HG03139 (cell line): ENCODE measurements at regions not wholly inside any gene's neighbourhood (a gene's known extent, or its start where the extent isn't known, plus 50 kb on each side); places are given as distances from the start of the nearest gene placed in this dataset.

Source experiments
- ATAC-seq: cut with Tn5 transposase; IDR thresholded peaks from one replicate; pipeline ENCODE4 v1.9.1; 2021; ENCODE audit not compliant: unreplicated experiment

GRCh38 chr14:22513066-22513812, 75.8 kb downstream of the DAD1 start:
- ATAC-seq = no peak

- no peak for ATAC-seq
These were observed 76.8 kb downstream of the DAD1 start for GRCh38 chr14:22512106-22512814.

DNA sequence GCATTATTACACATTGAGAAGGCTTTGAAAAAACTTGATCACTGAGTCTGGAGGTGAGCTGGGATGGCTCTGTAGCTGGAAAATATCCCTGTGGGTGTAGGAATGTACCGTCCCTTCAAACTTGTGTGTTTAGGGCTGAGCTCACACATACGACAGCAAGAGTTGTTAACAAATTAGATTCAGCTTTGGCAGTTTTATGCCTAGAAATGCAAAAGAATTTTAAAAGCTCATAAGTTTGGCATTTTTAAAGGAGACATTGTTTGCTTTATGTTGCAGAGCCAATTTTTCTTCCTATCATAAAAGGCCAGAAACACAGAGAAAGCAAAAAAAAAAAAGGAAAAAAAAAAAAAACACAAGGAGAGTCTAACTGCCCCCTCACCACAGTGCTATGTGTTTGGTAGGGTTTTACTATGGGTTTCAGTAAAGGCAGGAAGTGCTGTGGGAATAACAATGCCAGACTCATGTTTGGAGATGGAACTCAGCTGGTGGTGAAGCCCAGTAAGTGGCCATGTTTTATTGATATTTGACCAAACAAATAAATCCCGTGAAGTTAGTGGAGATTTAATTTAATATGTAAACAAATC, 78.4 kb downstream of the DAD1 start:
- no peak for ATAC-seq

DNA sequence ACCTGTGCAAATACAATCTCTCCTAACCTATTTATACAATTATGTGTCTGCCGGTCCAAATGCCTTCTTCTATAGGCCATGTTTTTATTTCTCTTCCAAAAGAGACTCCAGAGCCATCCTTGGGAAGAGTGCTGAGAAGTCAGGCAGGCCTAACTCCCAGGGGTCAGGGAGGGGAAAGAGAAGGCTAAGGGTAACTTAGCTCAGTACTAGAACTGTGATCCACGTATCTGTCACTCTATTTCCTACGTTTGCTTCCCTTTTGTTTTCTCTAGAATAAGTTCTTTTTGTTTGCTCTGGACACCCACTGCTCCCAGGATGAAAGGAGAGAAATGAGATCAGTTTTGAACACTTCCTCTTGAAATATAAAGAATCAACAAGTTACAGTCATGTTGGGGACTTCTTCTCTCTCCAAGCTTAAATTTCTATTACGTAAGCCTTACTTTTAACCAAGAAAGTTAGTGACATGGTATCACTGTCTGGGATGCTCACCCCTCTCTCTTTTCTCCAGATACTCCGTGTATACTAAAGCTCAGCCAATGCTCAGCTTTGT, 79.2 kb downstream of the DAD1 start:
- ATAC-seq = no peak

GRCh38 chr14:22509036-22509709, 79.9 kb downstream of the DAD1 start:
- no peak for ATAC-seq

- ATAC-seq = no peak
These were observed 80.4 kb downstream of the DAD1 start for GRCh38 chr14:22508662-22509035.

- no peak for ATAC-seq
These were observed 80.9 kb downstream of the DAD1 start for GRCh38 chr14:22508150-22508457.

DNA sequence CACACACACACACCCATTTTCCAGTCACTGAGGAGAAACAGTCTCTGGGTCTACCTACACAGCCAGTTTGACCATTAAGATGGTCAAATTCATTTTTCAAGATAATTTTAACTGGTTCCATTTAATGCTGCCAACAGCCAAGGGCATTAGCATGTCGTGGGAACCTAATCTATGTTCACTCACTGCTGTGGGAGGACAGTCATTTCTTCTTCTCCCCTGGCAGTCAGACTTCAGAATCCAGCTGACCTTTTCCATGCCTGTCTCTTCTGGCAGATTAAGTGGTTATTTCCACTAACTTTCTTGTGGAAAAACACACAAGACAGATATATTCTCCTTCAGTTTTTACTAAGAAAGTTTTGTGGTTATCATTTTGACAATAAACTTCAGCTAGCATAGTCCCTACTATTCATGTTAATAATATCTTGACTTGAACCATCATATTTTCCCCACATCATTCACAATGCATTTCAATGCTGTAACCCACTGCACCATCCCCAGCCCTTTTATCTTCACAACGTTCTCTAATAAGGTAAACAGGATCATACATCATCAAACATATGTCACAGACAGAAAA, 82.2 kb downstream of the DAD1 start:
- no peak for ATAC-seq

GRCh38 chr14:22506378-22506710, 82.7 kb downstream of the DAD1 start:
- no peak for ATAC-seq

GRCh38 chr14:22505697-22506377, 83.2 kb downstream of the DAD1 start:
- no peak for ATAC-seq

DNA sequence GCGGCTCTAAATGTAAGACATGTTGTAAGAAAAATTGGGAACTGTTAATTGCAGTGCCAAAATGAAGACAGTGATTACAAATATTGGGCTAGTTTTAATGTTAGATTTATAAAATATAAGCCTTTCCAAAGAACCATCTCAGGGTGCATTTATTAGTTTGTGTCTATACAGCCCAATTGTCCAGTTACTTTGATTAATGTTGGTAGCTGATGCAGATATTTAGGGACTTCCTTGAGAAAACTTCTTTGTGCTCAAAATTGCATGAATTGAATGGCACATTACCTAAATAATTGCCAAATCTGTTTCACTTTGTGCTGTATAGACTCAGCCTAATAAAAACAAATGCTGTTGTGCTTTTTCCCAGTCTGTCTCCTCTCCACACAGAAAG, 83.7 kb downstream of the DAD1 start:
- no peak for ATAC-seq

GRCh38 chr14:22502551-22502950, 86.5 kb downstream of the DAD1 start:
- no peak for ATAC-seq

GRCh38 chr14:22502007-22502406, 87.0 kb downstream of the DAD1 start:
- no peak for ATAC-seq

DNA sequence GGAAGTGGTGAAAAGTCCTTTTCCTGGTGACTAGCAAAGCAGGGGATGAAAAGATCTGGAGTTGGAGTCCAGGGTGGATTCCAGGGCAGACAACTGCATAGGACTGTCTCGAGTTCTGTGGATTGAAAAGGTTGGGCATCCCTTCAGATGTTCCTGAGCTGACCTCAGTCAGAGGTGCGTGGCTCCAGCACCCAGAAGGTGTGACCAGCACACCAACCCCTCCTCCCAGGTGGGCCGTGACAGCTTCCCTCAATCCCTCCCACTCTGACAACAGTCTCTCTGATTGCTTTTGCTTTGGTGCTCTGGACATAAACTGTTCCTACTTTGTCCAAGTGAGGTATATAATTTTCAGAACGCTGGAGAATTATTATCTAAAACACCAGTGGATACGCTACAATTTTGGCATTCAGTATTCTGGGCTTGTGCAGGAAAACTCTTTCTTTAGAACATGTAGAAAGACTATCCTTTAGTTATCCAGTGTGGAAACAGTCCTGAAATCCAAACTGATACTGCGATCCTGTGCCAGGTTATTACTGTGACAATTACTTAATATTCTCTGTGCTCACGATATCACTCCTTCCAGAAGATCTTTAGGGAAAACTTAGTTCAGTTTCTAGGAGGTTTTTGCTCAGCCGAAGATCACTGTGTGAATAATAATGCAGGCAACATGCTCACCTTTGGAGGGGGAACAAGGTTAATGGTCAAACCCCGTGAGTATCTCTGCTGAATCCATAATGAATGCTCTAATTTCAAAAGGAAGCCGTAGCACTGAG, 87.9 kb downstream of the DAD1 start:
- no peak for ATAC-seq

DNA sequence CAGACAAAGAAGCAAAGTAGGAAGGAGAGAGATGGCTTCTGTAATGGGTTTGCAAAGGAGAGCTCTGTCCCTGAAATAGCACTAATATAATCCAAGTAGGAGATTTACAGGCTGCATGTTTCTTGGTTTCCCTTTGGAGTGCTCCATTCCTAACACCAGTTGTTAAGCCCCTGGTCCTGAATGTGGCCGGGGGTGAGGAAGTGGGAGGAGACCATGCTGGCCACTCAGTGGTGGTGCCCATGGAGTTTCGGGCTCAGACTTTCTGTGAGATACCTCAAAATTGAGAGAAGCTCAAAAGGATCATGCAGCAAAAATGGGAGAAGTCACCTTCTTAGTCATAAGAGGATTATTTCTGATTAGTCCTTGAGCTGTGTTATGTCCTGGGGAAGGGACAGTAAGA, 88.5 kb downstream of the DAD1 start:
- no peak for ATAC-seq

DNA sequence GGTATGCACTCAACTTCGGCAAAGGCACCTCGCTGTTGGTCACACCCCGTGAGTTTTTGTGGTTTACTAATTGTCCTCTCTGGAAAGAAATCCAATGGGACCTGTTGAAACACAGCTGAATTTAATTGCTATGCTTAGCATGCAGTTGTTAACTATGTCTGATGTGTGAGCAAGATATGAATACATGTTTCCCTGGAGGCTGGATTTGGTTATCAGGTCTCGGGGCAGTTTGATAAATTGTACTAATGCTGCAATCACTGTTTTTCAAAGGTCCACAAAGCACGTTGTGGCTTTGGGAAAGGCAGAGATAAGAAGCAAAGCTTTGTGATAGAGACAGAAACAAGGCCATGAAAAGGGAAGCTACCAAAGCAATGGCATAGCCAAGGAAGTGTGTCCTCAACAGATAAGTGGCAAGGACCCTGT, 91.3 kb downstream of the DAD1 start:
- ATAC-seq = no peak

DNA sequence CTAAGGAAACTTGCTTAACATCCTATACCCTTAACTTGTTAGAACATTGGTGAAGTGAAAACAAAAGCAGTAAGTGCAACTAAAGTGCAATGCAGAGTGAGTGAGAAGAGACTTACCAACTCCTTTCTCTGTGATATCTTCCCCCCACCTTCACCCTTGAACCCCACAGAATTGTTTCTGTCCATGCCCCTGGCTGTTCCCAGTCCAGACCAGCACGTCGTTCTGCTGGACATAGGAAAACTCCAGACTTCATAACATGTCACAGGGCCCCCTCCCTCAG, 91.9 kb downstream of the DAD1 start:
- no peak for ATAC-seq

- ATAC-seq = no peak
These were observed 94.4 kb downstream of the DAD1 start for GRCh38 chr14:22494486-22495135.

DNA sequence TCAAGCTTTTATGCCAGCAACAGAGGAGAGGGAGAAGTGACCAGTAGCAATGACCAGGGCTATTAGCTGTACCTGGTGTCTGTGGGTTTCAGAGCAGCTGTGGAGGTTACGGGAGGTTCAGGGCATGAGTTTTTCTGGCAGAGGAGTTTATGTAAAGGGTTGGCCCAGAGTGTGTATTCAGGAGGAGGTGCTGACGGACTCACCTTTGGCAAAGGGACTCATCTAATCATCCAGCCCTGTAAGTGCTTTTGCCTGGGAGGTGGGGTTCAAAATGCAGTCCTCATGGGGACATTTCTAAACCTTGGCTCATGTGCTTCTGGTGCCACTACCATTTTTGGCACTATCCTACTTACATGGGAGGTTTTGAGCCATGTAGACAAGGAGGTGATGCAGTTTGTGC, 95.3 kb downstream of the DAD1 start:
- no peak for ATAC-seq
